GM13977 (cell line): ENCODE measurements at regions not wholly inside any gene's neighbourhood (a gene's known extent, or its start where the extent isn't known, plus 50 kb on each side); places are given as distances from the start of the nearest gene placed in this dataset.

Source experiments
- DNase-seq: peaks from one replicate; pipeline ENCODE4 v3.0.0; 2012; ENCODE audit warnings: low spot score
- in situ Hi-C: fragments of 300-500 bp; cut with MboI; formaldehyde crosslinking; loops from one replicate; pipeline ENCODE4 v1.12.0; 2022; ENCODE audit warnings: low sequenced_read_pairs, low pct_unique_long_range_greater_than_20kb, mixed read lengths, inconsistent platforms; ENCODE audit not compliant: unreplicated experiment
- TF ChIP-seq, protein P1 (sequence below): IDR thresholded peaks from 2 replicates; pipeline ENCODE4 v1.5.1; 2012; ENCODE audit warnings: mild to moderate bottlenecking, control low read depth; ENCODE audit not compliant: insufficient read depth; ENCODE audit errors: extremely low read depth, missing control alignments

DNA sequence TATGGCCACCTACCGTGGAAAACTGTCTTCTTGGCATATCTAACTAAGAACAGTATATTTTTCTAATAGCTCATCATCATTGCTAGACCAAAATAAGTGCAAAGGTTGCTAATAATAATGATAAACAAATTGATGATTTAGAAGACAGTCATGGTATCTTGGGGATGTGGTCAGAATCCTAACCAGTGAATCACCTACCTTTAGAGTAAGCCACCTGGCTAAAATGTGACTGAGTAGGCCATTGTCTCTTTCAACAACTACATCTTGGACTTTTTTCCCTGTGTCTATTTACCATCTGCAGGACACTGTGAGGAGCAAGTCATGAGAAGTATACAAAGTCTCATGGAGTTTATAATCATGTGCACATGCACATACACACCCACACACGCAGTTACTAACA lies 273.5 kb upstream of the SEMA6D start:
- no peak for DNase-seq
- in situ Hi-C loops: no loop called here

DNA sequence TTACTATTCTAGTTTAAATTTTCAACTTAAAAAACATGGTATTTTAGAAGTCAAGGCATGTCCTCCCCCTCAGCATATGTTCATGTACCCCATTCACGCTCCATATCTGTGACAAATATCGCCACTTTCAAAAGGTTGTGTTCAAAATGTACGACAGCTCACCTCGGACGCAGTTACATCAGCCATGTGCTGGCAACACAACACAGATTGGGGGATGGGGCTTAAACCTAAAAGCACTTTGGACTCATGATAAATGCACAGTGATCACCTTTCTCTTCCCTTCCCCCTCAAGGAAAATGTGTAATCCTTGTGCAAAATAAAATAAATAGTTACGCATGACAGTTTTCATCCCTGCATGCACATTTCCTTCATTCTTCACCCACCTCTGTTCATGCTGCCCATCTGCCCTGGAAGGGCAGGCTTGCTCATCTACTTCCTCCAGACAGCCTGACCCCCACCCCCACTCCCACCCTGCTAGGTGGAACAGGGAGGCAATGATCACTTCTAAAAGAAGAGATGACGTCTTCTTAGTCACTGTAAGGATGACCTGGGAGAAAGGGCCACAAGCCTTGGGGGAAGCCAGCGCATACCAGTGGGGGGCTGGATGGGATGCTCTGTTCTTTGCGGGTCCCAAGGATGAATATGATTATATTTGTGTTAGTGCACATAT lies 271.4 kb upstream of the SEMA6D start:
- TF ChIP-seq, protein P1, sequence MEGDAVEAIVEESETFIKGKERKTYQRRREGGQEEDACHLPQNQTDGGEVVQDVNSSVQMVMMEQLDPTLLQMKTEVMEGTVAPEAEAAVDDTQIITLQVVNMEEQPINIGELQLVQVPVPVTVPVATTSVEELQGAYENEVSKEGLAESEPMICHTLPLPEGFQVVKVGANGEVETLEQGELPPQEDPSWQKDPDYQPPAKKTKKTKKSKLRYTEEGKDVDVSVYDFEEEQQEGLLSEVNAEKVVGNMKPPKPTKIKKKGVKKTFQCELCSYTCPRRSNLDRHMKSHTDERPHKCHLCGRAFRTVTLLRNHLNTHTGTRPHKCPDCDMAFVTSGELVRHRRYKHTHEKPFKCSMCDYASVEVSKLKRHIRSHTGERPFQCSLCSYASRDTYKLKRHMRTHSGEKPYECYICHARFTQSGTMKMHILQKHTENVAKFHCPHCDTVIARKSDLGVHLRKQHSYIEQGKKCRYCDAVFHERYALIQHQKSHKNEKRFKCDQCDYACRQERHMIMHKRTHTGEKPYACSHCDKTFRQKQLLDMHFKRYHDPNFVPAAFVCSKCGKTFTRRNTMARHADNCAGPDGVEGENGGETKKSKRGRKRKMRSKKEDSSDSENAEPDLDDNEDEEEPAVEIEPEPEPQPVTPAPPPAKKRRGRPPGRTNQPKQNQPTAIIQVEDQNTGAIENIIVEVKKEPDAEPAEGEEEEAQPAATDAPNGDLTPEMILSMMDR: no peak
- in situ Hi-C loops: no loop called here
- DNase-seq: no peak

More for the DNA sequence above, 273.5 kb upstream of the SEMA6D start:
- TF ChIP-seq, protein P1: no peak

DNA sequence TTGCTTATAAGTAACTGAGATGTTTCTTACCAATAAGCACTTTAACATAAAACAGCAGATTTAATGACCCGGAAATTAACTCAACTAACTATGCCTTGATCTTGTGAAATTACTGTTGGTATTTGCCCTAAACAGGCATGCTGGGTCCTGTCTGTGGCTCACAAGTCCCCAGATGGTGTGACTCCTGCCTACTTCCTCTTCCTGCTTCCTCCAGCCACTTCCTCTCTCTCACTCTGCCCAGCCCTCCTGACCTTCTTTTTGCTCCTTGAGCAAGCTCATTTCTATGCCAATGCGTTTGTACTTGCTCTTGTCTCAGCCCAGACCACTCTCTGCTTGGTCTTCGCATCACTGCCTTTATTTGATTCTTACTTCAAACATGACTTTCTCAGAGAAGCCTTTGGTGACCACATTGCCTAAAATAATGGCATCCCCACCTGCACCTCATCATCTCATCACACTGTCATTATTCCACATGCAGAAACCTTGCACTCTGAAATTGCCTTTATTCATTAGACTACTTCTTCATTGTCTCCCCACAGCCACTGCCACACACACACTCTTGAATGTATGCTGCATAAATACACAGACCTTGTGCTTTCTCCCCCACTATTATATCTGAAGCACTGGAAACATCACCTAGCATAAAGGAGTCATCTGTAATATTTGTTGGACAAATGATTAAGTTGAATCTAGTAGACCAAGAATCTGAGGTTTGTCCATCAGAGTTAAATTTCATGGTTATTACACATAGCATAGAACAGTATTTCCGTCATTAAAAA lies 256.3 kb upstream of the SEMA6D start:
- TF ChIP-seq, protein P1: no peak
- in situ Hi-C loops: loop anchor here (25.0 kb wide), 1 partner anchor 526 kb away; no protein-coding TSS in a partner anchor

DNA sequence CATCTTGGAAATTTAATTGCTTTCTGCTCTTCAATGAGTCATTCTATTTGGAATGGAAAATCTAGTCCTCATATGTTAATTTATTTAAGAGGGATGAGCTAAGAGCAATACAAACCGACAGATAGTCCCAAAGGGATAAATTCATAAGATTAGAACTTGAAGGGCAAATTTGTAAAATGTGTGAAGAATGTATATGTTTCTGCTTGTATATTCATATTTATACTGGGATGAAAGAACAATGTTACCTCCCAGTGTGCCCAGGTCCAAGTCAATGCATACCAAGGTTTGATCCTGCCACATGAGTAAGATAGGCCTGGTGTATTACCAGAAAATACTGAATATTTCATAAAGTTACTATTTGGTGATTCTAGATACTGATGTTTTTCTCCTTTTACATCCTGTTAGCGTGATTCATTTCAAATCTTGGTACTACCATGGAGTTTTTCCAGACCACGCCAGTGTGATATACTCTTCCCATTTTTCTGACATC lies 255.6 kb upstream of the SEMA6D start:
- in situ Hi-C loops: loop anchor here (25.0 kb wide), 1 partner anchor 526 kb away; no protein-coding TSS in a partner anchor
- TF ChIP-seq, protein P1: no peak
- no peak for DNase-seq

More for the DNA sequence above, 256.3 kb upstream of the SEMA6D start:
- DNase-seq: no peak

DNA sequence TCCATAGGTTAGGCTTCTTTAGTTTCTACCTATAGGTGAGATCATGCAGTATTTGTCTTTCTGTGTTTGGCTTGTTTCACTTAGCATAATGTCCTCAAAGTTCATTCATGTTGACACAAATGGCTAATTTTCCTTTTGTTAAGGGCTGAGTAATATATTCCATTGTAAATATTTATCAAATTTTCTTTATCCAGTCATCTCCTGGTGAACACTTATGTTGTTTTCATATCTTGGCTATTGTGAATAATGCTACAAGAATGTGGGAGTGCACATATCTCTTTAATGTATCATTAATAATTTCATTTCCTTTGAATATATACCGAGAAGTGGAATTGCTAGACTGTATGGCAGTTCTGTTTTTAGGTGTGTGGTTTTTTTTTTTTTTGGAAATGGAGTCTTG lies 250.9 kb upstream of the SEMA6D start:
- DNase-seq: no peak
- in situ Hi-C loops: loop anchor here (25.0 kb wide), 1 partner anchor 521 kb away; no protein-coding TSS in a partner anchor
- TF ChIP-seq, protein P1: no peak

DNA sequence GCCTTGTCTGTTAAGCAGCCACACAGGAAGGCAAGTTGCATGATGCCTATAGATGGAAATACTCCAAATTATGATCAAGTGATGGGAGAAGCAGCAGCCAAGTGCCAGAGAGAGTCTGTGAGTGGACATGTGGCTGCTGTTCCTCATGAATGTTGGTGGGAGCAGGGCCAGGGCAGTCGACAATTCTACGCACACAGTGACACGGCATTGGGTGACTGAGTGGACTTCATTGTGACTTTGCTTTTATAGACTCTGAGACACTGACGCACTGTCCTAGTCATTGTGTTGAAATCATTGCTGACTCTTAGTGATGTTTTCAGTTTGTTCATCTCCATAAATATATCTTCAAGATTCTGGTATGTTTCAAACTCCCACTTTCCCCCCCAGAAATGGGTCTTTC lies 246.3 kb upstream of the SEMA6D start:
- in situ Hi-C loops: loop anchor here (25.0 kb wide), 1 partner anchor 516 kb away; no protein-coding TSS in a partner anchor

More for the DNA sequence above, 246.3 kb upstream of the SEMA6D start:
- DNase-seq: no peak
- TF ChIP-seq, protein P1: no peak
